Activated CD8-positive, alpha-beta memory T cell treated with anti-CD3 and anti-CD28 coated beads for 48 hours (primary cell): ENCODE measurements at regions not wholly inside any gene's neighbourhood (a gene's known extent, or its start where the extent isn't known, plus 50 kb on each side); places are given as distances from the start of the nearest gene placed in this dataset.

ENCODE experiments used
- DNase-seq, 3 experiments: peaks; one replicate each; pipeline ENCODE4 v3.0.0-alpha.2; 2020; ENCODE audit warnings: low read depth in 2 of 3, low spot score in 2 of 3

DNA sequence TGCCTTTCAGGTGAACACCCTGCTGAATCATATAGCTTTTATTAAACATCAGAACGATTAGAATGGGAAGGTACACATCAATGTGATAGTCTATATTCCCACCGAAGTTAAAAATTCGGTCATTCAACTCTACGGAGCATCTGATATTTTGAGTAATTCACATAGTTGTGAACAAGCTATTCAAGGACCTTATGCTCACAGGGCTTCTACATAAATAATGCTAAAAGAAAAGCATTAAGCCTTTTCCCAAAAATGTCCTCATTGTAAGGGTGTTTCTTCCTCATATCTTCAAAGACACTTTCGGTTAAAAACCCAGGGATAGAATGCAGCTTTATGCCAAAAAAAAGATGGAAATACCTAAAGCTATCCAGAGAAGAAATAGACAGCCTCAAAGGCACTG lies 79.7 kb upstream of the EDNRA start:
- no peak for DNase-seq

DNA sequence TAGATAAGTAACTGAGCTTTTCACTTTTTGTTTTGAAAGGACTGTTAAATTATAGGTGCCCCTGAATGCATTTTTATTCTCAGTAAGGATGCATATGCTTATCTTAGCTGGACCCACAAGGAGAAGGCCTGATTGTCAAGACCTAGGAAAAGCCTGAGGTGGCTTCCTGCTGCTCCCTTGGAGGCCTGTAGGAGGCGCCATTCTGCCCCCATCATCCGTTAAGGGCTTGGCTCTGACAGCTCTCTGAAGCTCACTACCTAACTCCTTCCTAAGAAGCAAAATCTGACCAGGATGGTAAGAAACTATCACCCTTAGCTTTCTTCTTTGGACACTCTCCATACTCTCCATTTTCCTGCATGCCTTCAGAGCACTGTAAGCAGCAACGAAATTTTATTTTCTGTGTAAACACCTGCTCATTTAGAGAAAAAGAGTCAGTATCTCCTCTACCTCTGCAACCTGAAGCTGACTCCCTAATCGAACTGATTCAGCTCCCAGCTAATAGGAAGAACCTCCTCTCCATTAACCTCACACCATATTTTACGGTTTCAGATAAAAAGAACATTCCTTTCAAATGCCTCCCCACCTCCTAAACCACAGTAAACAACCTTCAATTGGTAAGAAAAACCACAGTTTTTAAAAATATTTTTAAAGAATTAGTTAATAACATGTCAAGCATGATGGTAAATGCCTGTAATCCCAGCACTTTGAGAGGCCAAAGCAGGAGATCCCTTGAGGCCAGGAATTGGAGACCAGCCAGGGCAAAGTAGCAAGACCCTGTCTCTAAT lies 73.4 kb upstream of the EDNRA start:
- no peak for DNase-seq

DNA sequence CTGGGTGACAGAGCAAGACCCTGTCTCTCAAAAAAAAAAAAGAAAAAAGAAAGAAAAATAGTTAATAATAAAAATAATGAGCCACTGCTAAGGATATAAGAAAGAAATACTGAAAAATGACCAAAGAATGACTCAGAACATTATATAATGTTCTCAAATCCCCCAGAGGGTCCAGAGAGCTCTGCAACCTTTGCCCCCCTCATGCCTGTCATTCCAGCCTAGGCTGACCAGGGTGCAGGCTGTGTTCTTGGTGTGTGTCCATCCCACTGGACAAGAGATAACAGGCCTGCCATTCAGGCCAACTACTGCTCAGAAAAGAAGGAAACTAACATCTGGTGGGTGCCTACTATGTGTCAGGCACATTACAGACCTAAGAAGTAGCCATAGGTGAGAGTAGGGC lies 72.7 kb upstream of the EDNRA start:
- no peak for DNase-seq

DNA sequence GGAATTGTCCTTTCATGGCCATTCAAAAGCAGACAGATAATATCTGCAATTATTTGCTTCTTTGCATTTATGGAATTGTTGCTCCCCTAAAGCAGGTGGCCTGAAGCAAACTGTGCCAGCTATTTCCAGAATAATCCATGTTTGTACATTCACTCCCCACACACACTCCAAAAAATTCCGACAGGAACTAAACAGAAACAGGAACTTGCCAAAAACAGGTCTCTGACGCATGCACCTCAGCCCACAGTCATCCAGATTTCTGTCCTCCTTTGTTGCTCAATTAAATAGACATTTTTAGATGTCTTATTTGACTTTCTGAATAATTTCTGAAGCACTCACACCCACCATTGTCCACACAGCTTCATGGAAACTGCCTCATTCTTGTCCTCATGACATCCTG lies 71.5 kb upstream of the EDNRA start:
- no peak for DNase-seq

DNA sequence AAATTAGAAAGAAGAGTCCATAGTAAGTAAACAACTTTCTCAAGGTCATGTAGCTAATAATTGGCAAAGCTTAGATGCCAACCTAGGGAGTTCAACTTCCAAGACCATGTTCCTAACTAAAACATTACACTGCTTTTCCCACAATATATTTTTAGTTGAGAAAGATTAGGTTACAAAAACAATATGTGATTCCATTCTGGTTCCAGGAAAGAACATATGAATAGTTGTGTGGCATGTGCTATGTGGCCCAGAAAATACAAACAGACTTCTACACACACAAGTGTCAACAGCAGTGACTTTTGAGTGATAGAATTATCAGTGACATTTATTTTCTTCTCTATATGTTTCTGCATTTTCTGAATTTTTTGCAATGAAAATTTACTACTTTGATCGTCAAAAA lies 62.7 kb upstream of the EDNRA start:
- DNase-seq: no peak

GRCh38 chr4:147421456-147421855 lies 59.4 kb upstream of the EDNRA start:
- no peak for DNase-seq

GRCh38 chr4:147423229-147423628 lies 57.7 kb upstream of the EDNRA start:
- DNase-seq: no peak

DNA sequence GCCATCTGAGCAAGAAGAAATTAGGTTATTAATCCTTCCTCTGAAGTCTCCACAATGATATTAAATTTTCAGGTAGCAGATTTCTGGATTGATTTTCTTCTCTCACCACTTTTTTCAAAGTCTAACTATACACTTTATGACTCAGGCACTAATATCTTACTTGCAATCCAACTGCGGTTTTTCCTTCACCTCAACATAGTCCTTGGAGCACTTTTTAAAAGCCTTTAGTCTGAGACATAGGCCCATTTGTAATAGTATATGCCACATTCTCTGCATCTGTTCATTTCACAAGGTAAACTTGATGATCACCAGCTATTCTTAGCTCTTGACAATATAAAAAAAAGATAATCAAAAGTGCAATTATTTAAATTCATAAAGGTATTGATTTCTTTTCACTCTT lies 55.9 kb upstream of the EDNRA start:
- no peak for DNase-seq

DNA sequence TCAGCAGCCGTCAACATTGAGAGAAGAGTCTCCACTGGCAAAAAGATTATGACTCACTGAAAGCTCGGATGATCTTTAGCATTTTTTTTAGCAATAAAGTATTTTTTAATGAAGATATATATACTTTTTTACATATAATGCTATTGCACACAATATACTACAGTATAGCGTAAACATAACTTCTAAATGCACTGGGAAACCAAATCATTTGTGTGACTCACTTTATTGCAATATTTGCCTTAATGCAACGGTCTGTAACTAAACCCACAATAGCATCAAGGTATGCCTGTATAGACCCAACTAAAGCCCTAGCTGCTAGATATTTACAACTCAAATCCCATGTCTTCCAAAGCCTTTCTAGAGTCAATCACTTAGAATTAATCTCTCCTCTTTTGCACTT lies 52.3 kb upstream of the EDNRA start:
- no peak for DNase-seq

- DNase-seq: no peak
Measured at GRCh38 chr4:147430111-147430510, 50.8 kb upstream of the EDNRA start.
